Cardiac fibroblast (primary cell): ENCODE measurements at regions not wholly inside any gene's neighbourhood (a gene's known extent, or its start where the extent isn't known, plus 50 kb on each side); places are given as distances from the start of the nearest gene placed in this dataset.

Experiments
- DNase-seq, 2 donors: peaks; one replicate each; pipeline versions ENCODE4 v3.0.0 to v3.0.0-alpha.2; 2010; ENCODE audit warnings: low read depth in 2 of 2
- H3K4me3 ChIP-seq, 2 donors: replicated peaks in 1 of 2; 1 replicate in 1 of 2; 2 replicates in 1 of 2; pipeline ENCODE4 v1.5.1; 2011; ENCODE audit warnings: low read depth in 2 of 2, low read length in 2 of 2, mild to moderate bottlenecking in 2 of 2, moderate library complexity in 1 of 2
- TF ChIP-seq, protein P1 (sequence below): IDR thresholded peaks from one replicate; pipeline ENCODE4 v1.5.1; 2011; ENCODE audit warnings: low read depth, mild to moderate bottlenecking, low read length, inconsistent platforms

DNA sequence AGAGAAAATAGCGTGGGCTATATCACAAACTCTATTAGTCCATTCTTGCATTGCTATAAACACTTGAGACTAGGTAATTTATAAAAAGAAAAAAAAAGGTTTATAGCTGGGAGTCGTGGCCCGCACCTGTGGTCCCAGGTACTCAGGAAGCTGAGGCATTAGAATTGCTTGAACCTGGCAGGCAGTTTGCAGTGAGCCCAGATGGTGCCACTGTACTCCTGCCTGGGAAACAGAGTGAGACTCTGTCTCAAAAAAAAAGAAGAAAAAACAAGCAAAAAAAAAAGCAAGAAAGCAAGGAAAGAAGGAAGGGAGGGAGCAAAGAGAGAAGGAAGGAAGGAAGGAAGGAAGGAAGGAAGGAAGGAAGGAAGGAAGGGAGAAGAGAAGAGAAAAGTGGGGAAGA is 904.2 kb upstream of the EDIL3 start:
- TF ChIP-seq, protein P1, sequence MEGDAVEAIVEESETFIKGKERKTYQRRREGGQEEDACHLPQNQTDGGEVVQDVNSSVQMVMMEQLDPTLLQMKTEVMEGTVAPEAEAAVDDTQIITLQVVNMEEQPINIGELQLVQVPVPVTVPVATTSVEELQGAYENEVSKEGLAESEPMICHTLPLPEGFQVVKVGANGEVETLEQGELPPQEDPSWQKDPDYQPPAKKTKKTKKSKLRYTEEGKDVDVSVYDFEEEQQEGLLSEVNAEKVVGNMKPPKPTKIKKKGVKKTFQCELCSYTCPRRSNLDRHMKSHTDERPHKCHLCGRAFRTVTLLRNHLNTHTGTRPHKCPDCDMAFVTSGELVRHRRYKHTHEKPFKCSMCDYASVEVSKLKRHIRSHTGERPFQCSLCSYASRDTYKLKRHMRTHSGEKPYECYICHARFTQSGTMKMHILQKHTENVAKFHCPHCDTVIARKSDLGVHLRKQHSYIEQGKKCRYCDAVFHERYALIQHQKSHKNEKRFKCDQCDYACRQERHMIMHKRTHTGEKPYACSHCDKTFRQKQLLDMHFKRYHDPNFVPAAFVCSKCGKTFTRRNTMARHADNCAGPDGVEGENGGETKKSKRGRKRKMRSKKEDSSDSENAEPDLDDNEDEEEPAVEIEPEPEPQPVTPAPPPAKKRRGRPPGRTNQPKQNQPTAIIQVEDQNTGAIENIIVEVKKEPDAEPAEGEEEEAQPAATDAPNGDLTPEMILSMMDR, result no peak
- no peak for DNase-seq
- no peak overlapping the region for H3K4me3 ChIP-seq

DNA sequence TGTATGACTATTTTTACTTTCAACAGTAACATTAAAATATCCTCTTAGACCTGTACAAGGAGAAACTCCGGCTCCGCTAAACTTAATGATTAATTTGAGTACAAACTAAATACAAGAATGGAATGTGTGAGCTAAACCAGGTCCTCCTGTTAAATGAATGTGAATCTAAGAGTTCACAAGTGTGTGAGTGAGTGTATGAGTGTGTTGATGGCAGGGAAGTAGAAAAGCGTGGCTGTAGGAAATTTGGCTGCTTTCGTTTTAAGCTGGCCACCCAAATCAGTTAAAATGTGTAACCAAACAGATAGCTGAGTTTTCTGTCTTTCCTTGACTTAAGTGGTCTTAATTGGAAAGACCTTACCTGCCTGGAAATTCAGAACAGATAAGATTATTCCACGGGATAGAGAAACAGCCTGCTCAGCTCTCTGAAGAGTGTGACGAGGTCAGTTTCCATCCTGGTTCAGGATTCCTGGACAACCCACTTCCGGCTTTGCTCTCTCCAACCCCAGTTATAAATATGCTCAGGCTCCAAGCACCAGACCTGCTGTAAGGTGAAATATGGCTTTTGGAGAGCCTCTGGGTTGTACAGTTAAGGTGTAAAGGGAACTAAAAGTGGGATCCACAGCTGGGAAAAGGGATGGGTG is 908.6 kb upstream of the EDIL3 start:
- peak; percentile 23 to 27 for DNase-seq
- H3K4me3 ChIP-seq, result peak overlapping the region; percentile 29 to 42
- TF ChIP-seq, protein P1, result no peak

DNA sequence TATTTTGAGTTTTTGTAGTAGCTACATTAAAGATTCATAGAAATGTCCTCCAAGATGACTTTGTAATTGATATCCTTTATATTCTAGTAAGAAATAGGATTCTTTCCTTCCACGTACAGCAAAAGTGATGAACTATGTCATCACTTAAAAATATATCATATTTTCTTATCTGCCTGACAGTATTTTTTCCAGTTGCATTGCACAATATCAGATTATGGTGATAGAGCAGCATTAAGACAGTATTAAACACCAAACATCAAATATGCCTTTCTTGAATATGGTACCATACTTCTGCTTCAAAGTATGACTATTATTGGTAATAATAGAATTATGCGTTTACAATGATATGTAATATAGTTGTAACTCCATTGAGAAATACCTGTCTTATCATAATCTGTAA is 919.8 kb upstream of the EDIL3 start:
- TF ChIP-seq, protein P1, result no peak
- no peak overlapping the region for H3K4me3 ChIP-seq
- DNase-seq, result no peak

DNA sequence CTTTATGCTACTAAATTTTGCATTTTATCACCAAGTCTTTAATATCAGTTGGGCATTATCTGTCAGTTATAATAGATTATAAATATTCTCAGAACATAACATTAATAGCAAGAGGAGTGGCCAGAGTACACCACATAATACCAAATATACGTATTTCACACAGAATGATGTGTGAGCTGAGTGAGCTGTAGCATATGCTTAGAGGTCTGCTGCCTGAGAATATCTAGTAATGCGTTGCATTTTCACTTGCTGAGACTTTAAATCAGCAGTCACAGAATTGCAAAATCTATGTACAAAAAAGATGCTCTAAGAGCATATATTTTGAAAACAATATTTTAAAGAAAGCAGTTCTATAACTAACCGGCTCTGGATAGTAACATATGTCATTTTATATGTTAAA is 921.1 kb upstream of the EDIL3 start:
- TF ChIP-seq, protein P1, result no peak
- no peak overlapping the region for H3K4me3 ChIP-seq
- DNase-seq, result no peak

DNA sequence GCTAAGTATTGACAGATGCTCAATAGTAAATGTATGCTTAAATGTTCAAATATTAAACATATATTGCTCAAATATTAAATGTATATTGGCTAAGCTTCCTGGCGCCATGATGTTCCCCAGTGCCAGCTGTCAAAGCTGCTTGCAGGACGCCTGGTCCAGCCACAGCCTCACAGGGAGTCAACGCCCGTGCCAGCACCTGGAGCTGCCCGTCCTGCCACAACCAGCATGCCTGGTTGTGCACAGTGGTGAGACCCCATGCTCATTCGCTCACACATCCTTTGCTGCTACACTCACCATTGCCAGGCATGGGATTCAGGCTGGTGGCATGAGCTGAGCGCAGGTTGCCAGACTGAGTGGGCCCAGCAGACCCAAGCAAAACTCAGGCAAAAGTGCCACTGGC is 926.9 kb upstream of the EDIL3 start:
- TF ChIP-seq, protein P1, result no peak
- DNase-seq, result no peak
- no peak overlapping the region for H3K4me3 ChIP-seq

DNA sequence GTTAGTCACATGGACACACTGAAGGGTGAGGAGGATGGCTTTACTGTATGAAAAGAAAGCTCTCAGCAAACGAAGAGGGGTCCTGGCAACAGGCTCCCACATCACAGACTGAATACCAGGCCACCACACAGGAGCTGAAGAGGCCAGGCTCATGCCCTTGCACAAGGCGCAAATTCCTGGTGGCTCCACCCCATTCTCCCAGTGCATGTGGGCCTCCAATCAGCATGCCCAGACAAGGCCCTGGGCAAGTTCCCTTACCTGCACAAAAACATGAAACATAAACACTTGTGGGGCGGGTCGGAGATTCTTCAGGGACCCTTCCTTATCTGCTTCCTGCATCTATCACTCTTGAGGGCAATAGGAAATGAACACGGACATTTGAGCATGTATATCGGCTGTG is 935.8 kb upstream of the EDIL3 start:
- TF ChIP-seq, protein P1, result no peak
- DNase-seq, result no peak
- H3K4me3 ChIP-seq, result no peak overlapping the region

DNA sequence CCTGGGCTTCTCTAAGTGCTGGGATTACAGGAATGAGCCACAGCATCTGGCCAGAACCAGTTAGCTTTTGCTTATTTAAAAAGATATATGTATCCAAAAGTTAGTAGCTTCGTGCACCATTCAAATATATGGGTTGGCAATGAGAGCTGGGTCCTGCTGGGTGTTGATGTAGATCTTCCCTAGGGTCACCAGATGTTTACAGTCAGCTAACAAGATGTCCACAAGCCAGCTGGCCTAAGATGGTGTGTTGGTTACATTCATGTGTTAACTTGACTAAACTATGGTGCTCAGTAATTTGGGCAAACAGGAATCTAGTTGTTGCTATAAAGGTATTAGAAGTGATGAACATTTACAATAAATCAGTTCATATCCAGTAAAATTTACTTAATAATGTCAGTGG is 948.6 kb upstream of the EDIL3 start:
- H3K4me3 ChIP-seq, result no peak overlapping the region
- TF ChIP-seq, protein P1, result no peak
- DNase-seq, result no peak
